ENCODE measurements at regions not wholly inside any gene's neighbourhood (a gene's known extent, or its start where the extent isn't known, plus 50 kb on each side); places are given as distances from the start of the nearest gene placed in this dataset.

DNA sequence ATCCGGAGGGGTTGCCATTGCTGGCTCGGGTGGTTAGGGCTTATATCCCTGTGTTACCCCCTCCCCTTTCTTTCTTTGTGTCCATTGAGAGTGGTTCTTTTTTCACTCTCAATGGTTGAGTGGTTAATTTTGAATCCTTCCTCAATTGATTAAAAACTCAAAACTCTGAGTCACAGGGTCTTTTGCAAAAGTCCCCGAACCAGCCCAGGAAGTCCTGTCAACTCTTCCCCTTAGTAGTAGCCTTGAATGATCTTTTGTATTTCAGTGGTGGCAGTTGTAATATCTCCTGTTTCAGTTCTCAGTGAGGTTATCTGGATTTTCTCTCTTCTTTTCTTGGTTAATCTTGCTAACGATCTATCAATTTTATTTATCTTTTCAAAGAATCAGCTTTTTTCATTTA, 170.0 kb upstream of the GYPA start:
- intact Hi-C loops (cut with micrococcal nuclease): no loop called here
- ChIA-PET CTCF (no interaction called here), POLR2A (no interaction called here)
- BruUV-seq (replicated peaks): no TSS peak
- DNase-seq (ENCODE audit: unreplicated experiment): no peak
- Mint-ChIP-seq H3K27ac (ENCODE audit: low read depth, unreplicated experiment) (no peak overlapping the region), H3K4me1 (ENCODE audit: insufficient read depth, unreplicated experiment) (no peaks in the 10 kb centered on the region), H3K4me3 (ENCODE audit: unreplicated experiment) (no peak overlapping the region), H3K27me3 (ENCODE audit: insufficient read depth, unreplicated experiment) (no peaks in the 10 kb centered on the region), H3K36me3 (ENCODE audit: insufficient read depth, unreplicated experiment) (no peaks in the 10 kb centered on the region), H3K9me3 (ENCODE audit: unreplicated experiment) (peaks cover 24% of the 10 kb centered on the region)
- TF ChIP-seq, protein P1, sequence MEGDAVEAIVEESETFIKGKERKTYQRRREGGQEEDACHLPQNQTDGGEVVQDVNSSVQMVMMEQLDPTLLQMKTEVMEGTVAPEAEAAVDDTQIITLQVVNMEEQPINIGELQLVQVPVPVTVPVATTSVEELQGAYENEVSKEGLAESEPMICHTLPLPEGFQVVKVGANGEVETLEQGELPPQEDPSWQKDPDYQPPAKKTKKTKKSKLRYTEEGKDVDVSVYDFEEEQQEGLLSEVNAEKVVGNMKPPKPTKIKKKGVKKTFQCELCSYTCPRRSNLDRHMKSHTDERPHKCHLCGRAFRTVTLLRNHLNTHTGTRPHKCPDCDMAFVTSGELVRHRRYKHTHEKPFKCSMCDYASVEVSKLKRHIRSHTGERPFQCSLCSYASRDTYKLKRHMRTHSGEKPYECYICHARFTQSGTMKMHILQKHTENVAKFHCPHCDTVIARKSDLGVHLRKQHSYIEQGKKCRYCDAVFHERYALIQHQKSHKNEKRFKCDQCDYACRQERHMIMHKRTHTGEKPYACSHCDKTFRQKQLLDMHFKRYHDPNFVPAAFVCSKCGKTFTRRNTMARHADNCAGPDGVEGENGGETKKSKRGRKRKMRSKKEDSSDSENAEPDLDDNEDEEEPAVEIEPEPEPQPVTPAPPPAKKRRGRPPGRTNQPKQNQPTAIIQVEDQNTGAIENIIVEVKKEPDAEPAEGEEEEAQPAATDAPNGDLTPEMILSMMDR (IDR thresholded peaks at IDR 0.05; ENCODE audit: unreplicated experiment): no peak

DNA sequence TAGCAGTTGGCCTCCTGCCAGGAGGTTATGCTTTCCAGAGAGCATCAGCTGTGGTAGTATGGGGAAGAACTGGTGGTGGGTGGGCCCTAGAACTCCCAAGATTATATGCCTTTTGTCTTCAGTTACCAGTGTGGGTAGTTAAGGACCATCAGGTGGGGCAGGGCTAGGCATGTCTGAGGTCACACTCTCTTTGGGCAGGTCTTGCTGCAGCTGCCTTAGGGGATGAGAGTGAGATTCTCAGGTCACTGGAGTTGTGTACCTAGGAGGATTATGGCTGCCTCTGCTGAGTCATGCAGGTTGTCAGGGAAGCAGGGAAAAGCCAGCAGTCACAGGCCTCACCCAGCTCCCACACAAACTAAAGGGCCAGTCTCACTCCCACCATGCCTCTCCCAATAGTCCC, 172.9 kb upstream of the GYPA start:
- H3K4me1 Mint-ChIP-seq (ENCODE audit: insufficient read depth, unreplicated experiment): no peaks in the 10 kb centered on the region

DNA sequence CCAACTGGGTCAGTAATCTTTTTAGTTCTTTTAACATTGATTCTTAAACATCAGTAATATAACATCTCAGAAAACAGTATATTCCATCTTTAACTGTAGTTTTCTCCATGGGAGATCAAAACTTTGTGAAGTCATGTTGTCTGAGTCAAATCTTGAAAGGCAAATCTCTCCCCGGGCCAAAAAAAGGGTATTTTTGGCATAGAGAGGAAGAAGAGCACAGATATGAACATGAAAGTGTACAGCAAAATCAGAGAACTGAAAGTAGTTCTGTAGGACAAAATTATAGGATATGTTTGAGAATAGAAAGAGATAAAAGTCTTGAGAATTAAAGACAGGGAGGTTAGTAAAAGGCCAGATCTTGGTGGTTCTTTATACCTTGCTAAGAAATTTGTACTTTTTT, 176.4 kb upstream of the GYPA start:
- CTCF ChIA-PET: no interaction called here

More for the DNA sequence above, 172.9 kb upstream of the GYPA start:
- Mint-ChIP-seq H3K27ac (ENCODE audit: low read depth, unreplicated experiment) (no peak overlapping the region), H3K4me3 (ENCODE audit: unreplicated experiment) (no peak overlapping the region), H3K9me3 (ENCODE audit: unreplicated experiment) (peaks cover 31% of the 10 kb centered on the region), H3K27me3 (ENCODE audit: insufficient read depth, unreplicated experiment) (no peaks in the 10 kb centered on the region), H3K36me3 (ENCODE audit: insufficient read depth, unreplicated experiment) (no peaks in the 10 kb centered on the region)
- intact Hi-C loops (cut with micrococcal nuclease): no loop called here
- TF ChIP-seq, protein P1 (IDR thresholded peaks at IDR 0.05; ENCODE audit: unreplicated experiment): no peak
- peak; percentile 19 for DNase-seq (ENCODE audit: unreplicated experiment)
- no TSS peak for BruUV-seq (replicated peaks)
- POLR2A ChIA-PET: no interaction called here
- CTCF ChIA-PET: interaction anchor here (0.6 kb wide), 1 partner anchor 313 kb away, joined by 3 read pairs; no protein-coding TSS in a partner anchor

DNA sequence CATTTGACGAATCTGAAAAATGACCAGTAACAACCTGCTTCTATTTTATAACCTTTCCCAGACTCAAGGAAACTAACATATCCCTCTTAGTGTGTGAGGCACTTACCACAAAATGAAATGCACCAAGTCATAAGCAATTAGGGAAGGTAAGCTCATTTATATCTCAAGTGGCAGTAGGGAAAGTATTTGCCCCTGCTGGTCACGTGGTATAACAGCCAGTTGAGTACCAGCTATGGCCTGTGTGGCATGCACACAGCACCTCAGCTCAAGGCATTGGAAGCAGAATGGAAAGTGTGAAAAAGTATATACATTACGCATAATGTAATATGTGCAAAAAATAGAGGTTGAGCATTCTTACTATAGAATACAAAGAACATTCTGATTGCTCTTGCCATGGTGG, 178.3 kb upstream of the GYPA start:
- DNase-seq (ENCODE audit: unreplicated experiment): no peak
- no peak overlapping the region for H3K27ac Mint-ChIP-seq (ENCODE audit: low read depth, unreplicated experiment)
- no peaks in the 10 kb centered on the region for H3K36me3 Mint-ChIP-seq (ENCODE audit: insufficient read depth, unreplicated experiment)
- ChIA-PET POLR2A (no interaction called here), CTCF (interaction anchor here (0.6 to 1.0 kb wide), 3 partner anchors 11 to 743 kb away, joined by 3 to 5 read pairs (median 3); no protein-coding TSS in a partner anchor)
- H3K4me3 Mint-ChIP-seq (ENCODE audit: unreplicated experiment): no peak overlapping the region
- intact Hi-C loops (cut with micrococcal nuclease): no loop called here
- H3K27me3 Mint-ChIP-seq (ENCODE audit: insufficient read depth, unreplicated experiment): no peaks in the 10 kb centered on the region
- no TSS peak for BruUV-seq (replicated peaks)
- H3K4me1 Mint-ChIP-seq (ENCODE audit: insufficient read depth, unreplicated experiment): no peaks in the 10 kb centered on the region
- TF ChIP-seq, protein P1 (IDR thresholded peaks at IDR 0.05; ENCODE audit: unreplicated experiment): no peak
- H3K9me3 Mint-ChIP-seq (ENCODE audit: unreplicated experiment): peaks cover 17% of the 10 kb centered on the region

More for the DNA sequence above, 176.4 kb upstream of the GYPA start:
- no peak for DNase-seq (ENCODE audit: unreplicated experiment)
- TF ChIP-seq, protein P1 (IDR thresholded peaks at IDR 0.05; ENCODE audit: unreplicated experiment): no peak
- no peak overlapping the region for H3K4me3 Mint-ChIP-seq (ENCODE audit: unreplicated experiment)
- no peaks in the 10 kb centered on the region for H3K36me3 Mint-ChIP-seq (ENCODE audit: insufficient read depth, unreplicated experiment)
- H3K27me3 Mint-ChIP-seq (ENCODE audit: insufficient read depth, unreplicated experiment): no peaks in the 10 kb centered on the region
- peaks cover 17% of the 10 kb centered on the region for H3K9me3 Mint-ChIP-seq (ENCODE audit: unreplicated experiment)
- intact Hi-C loops (cut with micrococcal nuclease): no loop called here
- no TSS peak for BruUV-seq (replicated peaks)
- POLR2A ChIA-PET: no interaction called here
- no peaks in the 10 kb centered on the region for H3K4me1 Mint-ChIP-seq (ENCODE audit: insufficient read depth, unreplicated experiment)
- H3K27ac Mint-ChIP-seq (ENCODE audit: low read depth, unreplicated experiment): no peak overlapping the region
